Endothelial cell of umbilical vein (primary cell): ENCODE measurements at regions not wholly inside any gene's neighbourhood (a gene's known extent, or its start where the extent isn't known, plus 50 kb on each side); places are given as distances from the start of the nearest gene placed in this dataset.

ENCODE experiments used
- CTCF ChIP-seq, 2 donors: IDR thresholded peaks; 1 replicate in 1 of 2; 2 replicates in 1 of 2; pipeline ENCODE4 v1.5.1; 2011; ENCODE audit warnings: low read length in 2 of 2, mild to moderate bottlenecking in 2 of 2, moderate library complexity in 2 of 2, control low read depth in 1 of 2, inconsistent platforms in 1 of 2, low read depth in 1 of 2; ENCODE audit not compliant: insufficient read depth in 1 of 2; ENCODE audit errors: extremely low read depth in 1 of 2
- EZH2 ChIP-seq: IDR thresholded peaks from 2 replicates; pipeline ENCODE4 v1.6.1; 2012; ENCODE audit warnings: borderline replicate concordance, low read depth, mild to moderate bottlenecking, moderate library complexity, low read length, inconsistent platforms; ENCODE audit not compliant: severe bottlenecking
- MYC ChIP-seq: IDR thresholded peaks from one replicate; pipeline ENCODE4 v1.6.1; 2011; ENCODE audit warnings: mild to moderate bottlenecking, low read depth, low read length
- POLR2A ChIP-seq: IDR thresholded peaks from 2 replicates; pipeline ENCODE4 v1.6.1; 2012; ENCODE audit warnings: low read depth, mild to moderate bottlenecking, control low read depth, low read length
- POLR2AphosphoS5 ChIP-seq: IDR thresholded peaks from 2 replicates; pipeline ENCODE4 v1.6.1; 2012; ENCODE audit warnings: low read depth, mild to moderate bottlenecking, control low read depth, low read length, moderate library complexity; ENCODE audit not compliant: insufficient read depth

DNA sequence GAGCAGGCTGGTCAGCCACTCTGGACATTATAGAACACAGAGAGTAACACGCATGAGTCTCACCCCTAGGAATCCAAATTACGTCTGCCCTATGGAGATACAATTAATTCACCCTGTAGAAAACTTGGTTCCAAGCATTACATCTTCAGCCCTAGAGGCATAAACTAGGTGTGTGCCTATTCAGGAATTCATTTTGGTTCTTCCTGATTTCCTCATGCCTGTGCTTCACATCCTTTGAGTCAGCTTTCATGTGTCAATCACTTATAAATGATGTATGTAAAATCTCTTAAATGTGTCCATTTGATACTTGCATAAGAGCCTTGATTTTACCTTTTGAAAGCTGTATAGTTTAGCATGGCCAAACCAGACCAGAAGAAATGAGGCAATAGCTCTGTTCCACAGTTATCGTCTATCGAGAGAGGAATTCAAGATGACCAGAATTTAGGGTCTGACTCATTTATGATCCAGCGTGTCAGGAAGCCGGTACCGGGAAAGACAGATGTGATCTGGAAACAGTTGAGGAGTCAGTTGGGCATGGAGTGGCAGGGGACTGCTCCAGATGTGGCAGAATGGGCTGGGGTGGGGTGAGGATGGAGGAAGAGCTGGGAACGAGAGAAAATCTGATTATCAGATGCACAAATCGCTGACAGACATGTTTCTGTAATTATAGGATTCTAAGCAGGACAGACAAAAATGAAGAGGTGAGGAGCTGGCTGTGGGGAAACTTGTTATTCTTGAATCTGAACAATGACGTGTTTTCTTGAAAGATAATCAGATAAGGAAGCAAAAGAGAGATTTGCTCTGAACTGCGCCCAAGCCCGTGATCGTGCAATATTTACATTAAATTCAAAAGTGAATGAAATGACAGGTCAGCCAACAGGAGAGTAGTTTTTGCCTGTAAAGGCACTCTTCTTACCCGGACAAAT is 76.7 kb downstream of the C16orf95 start:
- TF ChIP-seq CTCF (IDR thresholded peaks at IDR 0.05; ENCODE audit: extremely low read depth in 1 of 2, insufficient read depth in 1 of 2, low read depth in 1 of 2, low read length in 2 of 2) (no peak), POLR2A (no peak), EZH2 (no peak), POLR2AphosphoS5 (no peak), MYC (no peak)
